Panc1 (cell line): ENCODE measurements at regions not wholly inside any gene's neighbourhood (a gene's known extent, or its start where the extent isn't known, plus 50 kb on each side); places are given as distances from the start of the nearest gene placed in this dataset.

ENCODE experiments used
- ATAC-seq: fragments of 200-7000 bp; cut with Tn5 transposase; 2 replicates; pipeline ENCODE4 v1.9.1; 2020; ENCODE audit warnings: mild to moderate bottlenecking, moderate library complexity
- BruUV-seq: library from RNA; stranded (reverse); fragments of 400-500 nt; replicated peaks from 2 replicates; lab custom pipeline; 2021; lab: Mats Ljungman, UMichigan
- CTCF ChIA-PET: fragments of 300-600 bp; sonication (Branson Sonifier 250); formaldehyde crosslinking; loops from one replicate; lab custom pipeline; 2022; ENCODE audit warnings: antibody characterized with exemption; lab: Charles Lee
- POLR2A ChIA-PET: fragments of 300-600 bp; sonication (Branson Sonifier 250); formaldehyde crosslinking; loops from one replicate; lab custom pipeline; 2022; ENCODE audit warnings: antibody characterized with exemption; lab: Charles Lee
- DNase-seq: peaks from one replicate; pipeline ENCODE4 v3.0.0-alpha.2; 2010; ENCODE audit warnings: low read depth, low spot score
- H3K27ac ChIP-seq: 2 replicates; pipeline ENCODE4 v1.5.1; 2011; ENCODE audit warnings: mild to moderate bottlenecking, low read length, inconsistent platforms
- H3K27me3 ChIP-seq: fragments of 200-500 bp; sonication (Bioruptor generic); 2 replicates; pipeline ENCODE4 v1.6.0; 2014; ENCODE audit warnings: low read length, inconsistent platforms; ENCODE audit not compliant: control insufficient read depth, insufficient read depth
- H3K36me3 ChIP-seq: fragments of 200-500 bp; sonication (Bioruptor generic); 2 replicates; pipeline ENCODE4 v1.5.1; 2014; ENCODE audit warnings: inconsistent platforms, mild to moderate bottlenecking, low read length, moderate library complexity; ENCODE audit not compliant: control insufficient read depth, insufficient read depth
- H3K4me1 ChIP-seq: 2 replicates; pipeline ENCODE4 v1.5.1; 2011; ENCODE audit warnings: inconsistent platforms, mild to moderate bottlenecking, low read length, moderate library complexity; ENCODE audit not compliant: control insufficient read depth, insufficient read depth
- H3K4me3 ChIP-seq, 2 experiments: 2 replicates each; pipeline ENCODE4 v1.5.1; 2011 to 2012; ENCODE audit warnings: low read depth in 2 of 2, low read length in 2 of 2, mild to moderate bottlenecking in 2 of 2, inconsistent platforms in 1 of 2, moderate library complexity in 1 of 2
- H3K9me3 ChIP-seq: fragments of 200-500 bp; sonication (Bioruptor generic); 2 replicates; pipeline ENCODE4 v1.5.1; 2014; ENCODE audit warnings: low read depth, mild to moderate bottlenecking, inconsistent platforms, low read length, moderate library complexity; ENCODE audit not compliant: control insufficient read depth, insufficient read depth
- POLR2AphosphoS5 ChIP-seq: IDR thresholded peaks from 2 replicates; pipeline ENCODE4 v1.6.1; 2012; ENCODE audit warnings: mild to moderate bottlenecking, low read depth, low read length, moderate library complexity
- REST ChIP-seq, 2 experiments: IDR thresholded peaks; 2 replicates each; pipeline ENCODE4 v1.6.1; 2011 to 2012; ENCODE audit warnings: low read depth in 2 of 2, control low read depth in 1 of 2, low read length in 1 of 2, mild to moderate bottlenecking in 1 of 2, moderate library complexity in 1 of 2; ENCODE audit not compliant: insufficient read depth in 1 of 2
- SIN3A ChIP-seq: IDR thresholded peaks from 2 replicates; pipeline ENCODE4 v1.6.1; 2012; ENCODE audit warnings: low read depth, mild to moderate bottlenecking, low read length, moderate library complexity, borderline replicate concordance; ENCODE audit not compliant: insufficient read depth
- TCF7L2 ChIP-seq: IDR thresholded peaks from 2 replicates; pipeline ENCODE4 v1.6.1; 2011; ENCODE audit warnings: mild to moderate bottlenecking, low read depth, low read length, inconsistent platforms
- in situ Hi-C: cut with HindIII; loops from 2 replicates; pipeline ENCODE4 v1.10.0; 2016; ENCODE audit warnings: low sequenced_read_pairs, low pct_unique_long_range_greater_than_20kb
- intact Hi-C: fragments of 100-400 bp; cut with micrococcal nuclease; formaldehyde crosslinking; loops from one replicate; pipeline ENCODE4 v1.10.0; 2022; ENCODE audit not compliant: unreplicated experiment
- TF ChIP-seq, protein P1 (sequence below): fragments of 450-650 bp; IDR thresholded peaks from 2 replicates; pipeline ENCODE4 v1.5.1; 2017; ENCODE audit warnings: mild to moderate bottlenecking

GRCh38 chr6:169404828-169405227 lies 151.2 kb upstream of the THBS2 start:
- intact Hi-C loops = no loop called here

DNA sequence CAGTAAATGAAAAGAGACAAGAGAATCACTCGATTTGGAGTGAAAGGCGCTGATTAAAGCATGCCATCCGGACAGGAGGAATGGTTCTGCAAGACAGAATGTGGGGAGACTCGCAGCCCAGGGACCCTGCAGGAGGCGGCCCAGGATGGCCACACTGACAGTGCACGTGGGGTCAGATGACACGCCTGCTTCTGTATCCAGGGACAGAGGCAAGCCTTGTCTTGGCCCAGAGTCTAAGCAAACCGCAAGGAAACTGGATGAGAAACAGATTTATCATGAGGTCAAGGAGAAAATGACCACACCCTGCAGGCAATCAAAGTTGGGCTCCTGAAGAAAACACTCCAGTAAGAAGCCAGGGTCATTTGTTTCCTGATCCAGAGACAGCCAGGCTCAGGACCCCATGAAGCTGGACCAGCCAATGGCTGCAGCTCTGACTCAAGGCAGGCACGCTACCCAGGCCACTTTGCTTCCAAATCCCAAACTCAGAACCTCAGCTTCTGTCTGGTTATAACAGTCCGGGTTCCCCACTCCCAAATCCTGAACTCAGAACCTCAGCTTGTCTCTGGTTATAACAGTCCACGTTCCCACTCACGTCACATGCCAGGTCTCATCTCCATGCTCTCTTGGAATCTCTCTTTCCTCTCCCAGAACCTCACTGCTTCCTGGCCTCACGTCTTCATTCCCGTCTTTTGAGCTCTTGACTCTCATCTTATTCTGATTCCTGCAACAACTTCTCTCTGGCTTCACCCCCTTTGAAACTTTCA lies 144.9 kb upstream of the THBS2 start:
- Histone ChIP-seq H3K36me3 (no peaks in the 10 kb centered on the region), H3K27ac (no peak overlapping the region), H3K9me3 (no peaks in the 10 kb centered on the region), H3K4me3 (no peak overlapping the region), H3K27me3 (no peaks in the 10 kb centered on the region), H3K4me1 (no peaks in the 10 kb centered on the region)
- ATAC-seq = no peak
- POLR2A ChIA-PET = no interaction called here
- in situ Hi-C loops = no loop called here
- CTCF ChIA-PET = no interaction called here
- no peak for DNase-seq
- TF ChIP-seq, protein P1, sequence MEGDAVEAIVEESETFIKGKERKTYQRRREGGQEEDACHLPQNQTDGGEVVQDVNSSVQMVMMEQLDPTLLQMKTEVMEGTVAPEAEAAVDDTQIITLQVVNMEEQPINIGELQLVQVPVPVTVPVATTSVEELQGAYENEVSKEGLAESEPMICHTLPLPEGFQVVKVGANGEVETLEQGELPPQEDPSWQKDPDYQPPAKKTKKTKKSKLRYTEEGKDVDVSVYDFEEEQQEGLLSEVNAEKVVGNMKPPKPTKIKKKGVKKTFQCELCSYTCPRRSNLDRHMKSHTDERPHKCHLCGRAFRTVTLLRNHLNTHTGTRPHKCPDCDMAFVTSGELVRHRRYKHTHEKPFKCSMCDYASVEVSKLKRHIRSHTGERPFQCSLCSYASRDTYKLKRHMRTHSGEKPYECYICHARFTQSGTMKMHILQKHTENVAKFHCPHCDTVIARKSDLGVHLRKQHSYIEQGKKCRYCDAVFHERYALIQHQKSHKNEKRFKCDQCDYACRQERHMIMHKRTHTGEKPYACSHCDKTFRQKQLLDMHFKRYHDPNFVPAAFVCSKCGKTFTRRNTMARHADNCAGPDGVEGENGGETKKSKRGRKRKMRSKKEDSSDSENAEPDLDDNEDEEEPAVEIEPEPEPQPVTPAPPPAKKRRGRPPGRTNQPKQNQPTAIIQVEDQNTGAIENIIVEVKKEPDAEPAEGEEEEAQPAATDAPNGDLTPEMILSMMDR = no peak
- TF ChIP-seq TCF7L2 (no peak), POLR2AphosphoS5 (no peak), REST (IDR thresholded peaks at IDR 0.05; ENCODE audit: insufficient read depth in 1 of 2, low read depth in 2 of 2, low read length in 1 of 2) (no peak), SIN3A (no peak)
- no TSS peak for BruUV-seq
- intact Hi-C loops = no loop called here

More at GRCh38 chr6:169404828-169405227, 151.2 kb upstream of the THBS2 start:
- DNase-seq = no peak
- H3K4me3 ChIP-seq = no peak overlapping the region
- H3K4me1 ChIP-seq = no peaks in the 10 kb centered on the region
- no peaks in the 10 kb centered on the region for H3K9me3 ChIP-seq
- TF ChIP-seq, protein P1 = no peak
- no peak for TF ChIP-seq SIN3A
- no peak for TF ChIP-seq TCF7L2
- no peak for TF ChIP-seq REST (IDR thresholded peaks at IDR 0.05; ENCODE audit: insufficient read depth in 1 of 2, low read depth in 2 of 2, low read length in 1 of 2)
- TF ChIP-seq POLR2AphosphoS5 = no peak
- no peak for ATAC-seq
- no peaks in the 10 kb centered on the region for H3K27me3 ChIP-seq
- BruUV-seq = no TSS peak
- in situ Hi-C loops = no loop called here
- no peaks in the 10 kb centered on the region for H3K36me3 ChIP-seq
- ChIA-PET POLR2A (no interaction called here), CTCF (no interaction called here)
- no peak overlapping the region for H3K27ac ChIP-seq
